ENCODE measurements at regions not wholly inside any gene's neighbourhood (a gene's known extent, or its start where the extent isn't known, plus 50 kb on each side); places are given as distances from the start of the nearest gene placed in this dataset.

GRCh38 chr2:66264354-66264753 lies 170.6 kb upstream of the MEIS1 start:
- in situ Hi-C loops (cut with MboI; ENCODE audit: low sequenced_read_pairs in 4 of 4) = no loop called here
- Histone ChIP-seq H3K27me3 (no peaks in the 10 kb centered on the region), H3K9me3 (no peaks in the 10 kb centered on the region), H3K27ac (no peak overlapping the region), H3K4me3 (no peak overlapping the region), H3K36me3 (no peaks in the 10 kb centered on the region), H3K4me1 (no peaks in the 10 kb centered on the region)
- DNase-seq = no peak
- intact Hi-C loops (cut with DNase I; ENCODE audit: low total_unique reads) = no loop called here
- no peak for ATAC-seq
- TF ChIP-seq CTCF (IDR thresholded peaks at IDR 0.05 in 4 of 5, conservative IDR thresholded peaks at IDR 0.05 in 1 of 5) (no peak), POLR2A (IDR thresholded peaks at IDR 0.05) (no peak)

- in situ Hi-C loops (cut with MboI; ENCODE audit: low sequenced_read_pairs in 4 of 4) = no loop called here
- intact Hi-C loops (cut with DNase I; ENCODE audit: low total_unique reads) = no loop called here
- H3K4me3 ChIP-seq = no peak overlapping the region
- no peak overlapping the region for H3K27ac ChIP-seq
- H3K27me3 ChIP-seq = no peaks in the 10 kb centered on the region
- no peaks in the 10 kb centered on the region for H3K9me3 ChIP-seq
- no peak for TF ChIP-seq CTCF (IDR thresholded peaks at IDR 0.05 in 4 of 5, conservative IDR thresholded peaks at IDR 0.05 in 1 of 5)
- TF ChIP-seq POLR2A (IDR thresholded peaks at IDR 0.05) = no peak
- DNase-seq (no peak), ATAC-seq (no peak)
- H3K36me3 ChIP-seq = no peaks in the 10 kb centered on the region
- no peaks in the 10 kb centered on the region for H3K4me1 ChIP-seq
These were observed 179.1 kb upstream of the MEIS1 start for GRCh38 chr2:66255867-66256266.

- intact Hi-C loops (cut with DNase I; ENCODE audit: low total_unique reads) = no loop called here
- no peak for ATAC-seq
- no peak for TF ChIP-seq POLR2A (IDR thresholded peaks at IDR 0.05)
- no peak for TF ChIP-seq CTCF (IDR thresholded peaks at IDR 0.05 in 4 of 5, conservative IDR thresholded peaks at IDR 0.05 in 1 of 5)
- no peak overlapping the region for H3K27ac ChIP-seq
- H3K4me1 ChIP-seq = no peaks in the 10 kb centered on the region
- in situ Hi-C loops (cut with MboI; ENCODE audit: low sequenced_read_pairs in 4 of 4) = no loop called here
- no peaks in the 10 kb centered on the region for H3K9me3 ChIP-seq
- no peak for DNase-seq
- no peaks in the 10 kb centered on the region for H3K36me3 ChIP-seq
- H3K4me3 ChIP-seq = no peak overlapping the region
- no peaks in the 10 kb centered on the region for H3K27me3 ChIP-seq
These were observed 179.8 kb upstream of the MEIS1 start for GRCh38 chr2:66255136-66255535.

- H3K27me3 ChIP-seq = no peaks in the 10 kb centered on the region
- no peaks in the 10 kb centered on the region for H3K36me3 ChIP-seq
These were observed 181.9 kb upstream of the MEIS1 start for GRCh38 chr2:66253066-66253465.

More at GRCh38 chr2:66253066-66253465, 181.9 kb upstream of the MEIS1 start:
- in situ Hi-C loops (cut with MboI; ENCODE audit: low sequenced_read_pairs in 4 of 4) (no loop called here), intact Hi-C loops (cut with DNase I; ENCODE audit: low total_unique reads) (no loop called here)
- TF ChIP-seq CTCF (IDR thresholded peaks at IDR 0.05 in 4 of 5, conservative IDR thresholded peaks at IDR 0.05 in 1 of 5) (no peak), POLR2A (IDR thresholded peaks at IDR 0.05) (no peak)
- no peaks in the 10 kb centered on the region for H3K9me3 ChIP-seq
- H3K4me1 ChIP-seq = no peaks in the 10 kb centered on the region
- no peak for DNase-seq
- H3K27ac ChIP-seq = no peak overlapping the region
- H3K4me3 ChIP-seq = no peak overlapping the region
- ATAC-seq = no peak
